ENCODE measurements at regions not wholly inside any gene's neighbourhood (a gene's known extent, or its start where the extent isn't known, plus 50 kb on each side); places are given as distances from the start of the nearest gene placed in this dataset.
"Not testable (repeated sequence)": the region's sequence is repeated elsewhere in the genome, so short reads cannot be mapped to it uniquely, and the experiment has no call there.

DNA sequence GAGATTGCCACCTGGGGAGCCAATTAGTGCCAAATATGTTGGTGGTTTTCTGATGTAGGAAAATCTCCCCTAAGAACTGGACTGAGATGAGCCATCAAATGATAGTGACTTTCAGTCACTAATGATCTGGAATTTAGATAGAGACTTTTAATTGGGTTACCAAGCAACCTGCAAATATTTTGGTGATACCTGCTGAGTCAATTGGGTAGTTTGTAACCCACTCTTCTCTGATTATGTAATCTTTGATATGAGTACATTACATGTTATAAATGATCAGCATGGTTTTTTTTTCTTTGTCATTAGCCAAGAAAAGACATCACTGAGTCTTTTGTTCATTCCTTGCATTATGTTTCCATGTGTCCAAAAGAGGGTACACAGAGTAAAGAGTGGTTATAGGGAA, 177.5 kb downstream of the SPDYE17 start:
- not testable (repeated sequence) for DNase-seq (ENCODE audit: extremely low spot score, insufficient read length, low read depth); FAIRE-seq

DNA sequence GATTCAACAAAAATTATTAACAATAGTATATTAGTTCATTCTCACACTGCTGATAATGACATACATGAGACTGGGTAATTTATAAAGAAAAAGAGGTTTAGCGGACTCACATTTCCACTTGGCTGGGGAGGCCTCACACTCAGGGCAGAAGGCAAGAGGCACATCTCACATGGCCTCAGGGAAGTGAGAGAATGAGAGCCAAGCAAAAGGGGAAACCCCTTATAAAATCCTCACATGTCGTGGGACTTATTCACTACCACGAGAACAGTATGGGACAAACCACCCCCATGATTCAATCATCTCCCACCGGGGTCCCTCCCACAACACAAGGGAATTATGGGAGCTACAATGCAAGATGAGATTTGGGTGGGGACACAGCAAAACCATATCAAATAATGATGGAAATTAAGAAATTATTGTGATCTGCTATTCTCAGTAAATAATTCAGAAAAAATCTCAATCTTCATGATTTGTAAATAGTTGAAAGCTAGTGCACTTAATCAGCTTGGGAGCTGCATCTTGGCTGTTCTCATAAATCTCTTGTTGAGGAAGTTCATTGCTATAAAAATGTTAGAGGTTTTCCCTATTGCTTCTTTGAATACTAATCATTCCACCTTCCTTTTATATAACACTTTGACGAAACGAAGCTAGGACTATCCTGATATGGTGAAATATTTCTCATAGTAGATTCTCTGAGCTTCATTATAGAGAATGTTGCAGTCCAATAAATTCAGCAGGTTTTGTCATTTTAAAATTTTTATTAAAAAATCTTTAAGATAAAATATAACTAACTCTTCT, 179.2 kb downstream of the SPDYE17 start:
- FAIRE-seq: not testable (repeated sequence)

DNA sequence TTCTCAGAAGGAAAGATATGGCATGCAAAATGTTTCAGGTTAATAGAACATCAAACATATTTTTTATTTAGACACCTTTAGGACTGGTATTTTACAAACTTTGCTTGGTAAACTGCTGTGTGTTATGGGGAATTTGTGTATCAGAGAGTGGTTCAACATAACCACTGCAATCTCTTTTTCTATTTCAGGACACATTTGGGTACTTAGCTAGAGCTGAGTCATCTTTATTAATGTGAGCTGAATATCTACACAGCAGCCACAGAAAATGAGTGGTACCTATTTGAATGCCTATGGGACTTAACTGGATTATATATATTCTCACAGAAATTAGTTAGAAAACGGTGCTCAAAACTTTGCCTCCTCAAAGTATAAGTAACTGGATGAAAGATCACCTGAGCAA, 179.8 kb downstream of the SPDYE17 start:
- not testable (repeated sequence) for DNase-seq (ENCODE audit: extremely low spot score, insufficient read length, low read depth); FAIRE-seq

More for the DNA sequence above, 179.2 kb downstream of the SPDYE17 start:
- DNase-seq (ENCODE audit: extremely low spot score, insufficient read length, low read depth): not testable (repeated sequence)

DNA sequence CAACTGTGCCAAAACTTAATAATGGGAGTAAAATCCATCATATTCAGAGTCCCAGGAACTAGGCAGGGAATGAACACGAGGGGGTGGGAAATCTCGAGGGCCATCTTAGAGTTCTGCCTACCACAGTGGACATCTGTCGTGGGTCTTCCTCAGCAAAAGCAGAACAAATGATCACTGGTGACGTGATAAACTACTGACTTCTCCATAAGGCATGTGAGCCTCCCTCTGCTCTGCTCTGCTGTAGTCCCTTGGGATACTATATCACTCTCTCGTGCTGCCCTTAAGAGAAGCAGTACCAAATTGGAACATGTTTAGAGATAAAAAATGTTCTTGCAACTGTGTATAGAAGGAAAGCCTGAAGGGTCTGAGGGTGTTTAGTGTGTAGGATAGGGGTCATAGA, 180.5 kb downstream of the SPDYE17 start:
- DNase-seq (ENCODE audit: extremely low spot score, insufficient read length, low read depth); FAIRE-seq: not testable (repeated sequence)

DNA sequence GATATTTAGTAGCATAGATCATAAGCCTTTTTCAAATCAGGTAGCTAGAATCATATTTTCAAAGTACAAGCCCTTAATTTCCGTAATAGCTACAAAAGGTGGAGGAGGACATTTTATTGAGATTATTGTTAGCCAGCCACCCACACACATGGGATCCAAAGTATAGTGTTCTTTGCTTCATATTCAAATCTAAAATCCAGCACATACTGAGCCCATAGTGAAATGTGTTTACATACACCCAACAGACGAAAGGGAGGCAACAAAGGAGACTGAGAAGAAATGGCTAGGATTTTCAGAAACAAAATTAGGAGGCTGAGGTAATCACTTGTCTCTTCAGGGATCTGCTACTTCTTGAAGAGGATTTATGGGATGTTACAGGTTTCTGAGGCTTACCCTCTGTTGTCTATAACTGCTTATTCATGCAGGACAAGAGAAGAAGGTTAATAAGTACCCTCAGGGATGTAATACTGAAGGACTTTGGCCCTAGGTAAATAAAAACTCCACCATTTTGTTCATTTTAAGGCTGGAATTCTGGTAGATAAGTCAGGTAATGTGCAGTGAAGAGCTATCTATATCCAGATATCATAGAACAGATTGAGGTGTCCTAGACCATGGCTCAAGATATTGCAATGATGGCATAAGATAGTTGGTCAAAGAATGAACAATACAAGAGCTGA, 182.1 kb downstream of the SPDYE17 start:
- not testable (repeated sequence) for FAIRE-seq; DNase-seq (ENCODE audit: extremely low spot score, insufficient read length, low read depth)

DNA sequence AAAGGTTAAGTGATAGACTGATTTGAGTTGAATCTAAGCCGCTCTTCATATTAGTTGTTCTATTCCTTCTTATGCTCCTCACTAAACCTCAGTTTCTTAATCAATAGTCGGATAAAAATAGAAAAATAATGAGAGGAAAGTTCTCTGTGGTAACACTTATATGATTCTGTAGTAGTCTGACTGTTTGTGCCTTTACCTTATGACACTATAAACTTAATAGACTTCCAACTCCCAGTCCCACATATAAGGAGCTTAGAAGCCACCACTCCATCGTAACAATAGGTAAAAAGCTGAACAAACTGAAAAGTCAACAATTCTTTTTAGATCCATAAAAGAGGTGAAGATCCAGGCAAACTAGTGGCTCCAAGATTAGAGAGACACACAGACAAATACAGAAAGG, 192.3 kb downstream of the SPDYE17 start:
- DNase-seq (ENCODE audit: extremely low spot score, insufficient read length, low read depth); FAIRE-seq: not testable (repeated sequence)

DNA sequence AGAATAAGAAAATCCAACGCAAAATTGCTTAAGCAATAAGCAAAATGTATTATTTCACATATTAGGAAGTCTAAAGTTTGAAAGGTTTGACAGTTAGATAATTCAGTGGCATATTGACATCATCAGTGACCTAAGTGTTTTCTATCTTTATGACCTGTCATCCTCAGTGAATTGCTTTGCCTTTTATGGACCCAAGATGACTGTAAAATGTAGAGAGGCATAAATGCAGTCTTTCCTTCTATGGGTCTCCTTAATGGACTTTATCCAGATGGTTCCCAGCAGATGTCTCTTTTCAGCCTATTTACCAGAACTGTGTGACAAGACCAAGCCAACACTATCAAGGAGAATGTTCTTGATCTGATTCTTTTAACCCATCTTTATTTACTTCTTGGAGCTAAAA, 192.9 kb downstream of the SPDYE17 start:
- not testable (repeated sequence) for FAIRE-seq

DNA sequence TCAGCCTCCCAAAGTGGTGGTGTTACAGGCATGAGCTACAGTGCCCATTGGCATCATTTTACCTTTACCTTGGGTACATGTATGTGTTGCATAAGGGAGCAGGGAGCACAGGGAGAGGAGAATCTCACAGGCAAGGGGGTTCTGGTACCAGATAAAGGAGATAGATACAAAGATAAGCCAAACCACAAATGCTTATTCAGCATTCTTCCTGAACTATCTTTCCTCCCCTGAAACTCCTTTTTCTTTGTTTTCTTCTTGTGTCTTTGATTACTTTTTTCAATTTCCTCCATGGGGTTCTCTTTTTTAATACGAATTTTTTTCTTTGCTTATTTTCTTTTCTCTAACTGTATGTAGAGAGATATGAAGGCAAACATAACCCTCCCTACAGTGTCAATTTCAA, 193.8 kb downstream of the SPDYE17 start:
- DNase-seq (ENCODE audit: extremely low spot score, insufficient read length, low read depth); FAIRE-seq: not testable (repeated sequence)

More for the DNA sequence above, 192.9 kb downstream of the SPDYE17 start:
- DNase-seq (ENCODE audit: extremely low spot score, insufficient read length, low read depth): not testable (repeated sequence)

DNA sequence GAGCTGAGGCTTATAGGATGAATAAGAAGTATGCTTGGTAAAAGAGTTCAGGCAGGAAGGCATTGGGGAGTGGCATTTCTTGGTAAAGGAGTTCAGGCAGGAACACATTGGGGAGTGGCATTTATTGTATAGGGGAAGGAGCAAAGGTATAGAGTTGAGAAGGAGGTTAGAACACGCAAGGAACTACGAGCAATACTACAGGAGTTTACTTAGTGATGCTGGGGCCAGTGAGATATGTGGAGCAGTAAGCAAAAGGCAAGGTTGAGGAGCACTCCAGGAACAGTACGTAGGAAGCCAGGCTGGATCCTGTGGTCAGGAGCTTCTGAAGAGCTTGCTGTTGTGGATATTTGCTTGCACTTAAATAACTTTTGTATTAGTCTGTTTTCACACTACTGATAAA, 202.2 kb upstream of the POMZP3 start:
- not testable (repeated sequence) for FAIRE-seq; DNase-seq (ENCODE audit: extremely low spot score, insufficient read length, low read depth)

DNA sequence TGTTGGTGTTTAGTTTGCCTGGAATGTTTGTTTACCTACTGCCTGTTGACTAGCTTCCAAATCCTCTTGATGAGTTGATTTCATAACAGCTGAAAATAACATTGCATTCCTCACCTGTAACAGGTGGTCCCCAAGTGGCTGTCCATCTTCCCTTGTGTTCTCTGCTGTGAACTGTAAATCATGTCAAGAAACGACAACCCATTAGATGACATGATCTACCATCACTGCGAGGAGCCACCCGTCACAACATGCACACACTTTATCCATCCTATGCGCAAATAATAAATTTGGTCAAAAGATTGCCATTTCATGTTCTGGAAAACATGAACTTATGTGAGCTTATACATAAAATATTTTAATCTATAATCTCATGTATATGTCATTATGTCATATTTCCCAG, 199.1 kb upstream of the POMZP3 start:
- not testable (repeated sequence) for DNase-seq (ENCODE audit: extremely low spot score, insufficient read length, low read depth); FAIRE-seq

DNA sequence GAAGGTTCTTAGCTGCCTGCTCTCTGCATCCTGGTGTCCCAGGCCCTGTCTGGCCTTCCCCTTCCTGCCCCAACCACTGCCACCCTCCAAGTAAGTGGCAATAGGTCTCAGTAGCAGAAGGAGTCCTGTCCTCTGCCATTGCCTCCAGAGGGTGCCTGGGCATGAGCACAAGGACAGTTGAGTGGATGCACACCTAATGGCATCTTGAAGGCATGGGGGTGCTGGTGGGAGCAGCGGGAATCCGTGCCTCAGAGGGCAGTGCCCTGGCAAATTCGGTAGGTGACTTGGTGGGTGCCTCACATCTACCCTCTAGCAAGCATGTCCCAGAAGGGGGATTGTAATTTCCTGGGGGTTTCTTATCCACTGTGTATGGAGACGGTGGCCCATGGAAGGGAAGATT, 182.8 kb upstream of the POMZP3 start:
- FAIRE-seq; DNase-seq (ENCODE audit: extremely low spot score, insufficient read length, low read depth): not testable (repeated sequence)

DNA sequence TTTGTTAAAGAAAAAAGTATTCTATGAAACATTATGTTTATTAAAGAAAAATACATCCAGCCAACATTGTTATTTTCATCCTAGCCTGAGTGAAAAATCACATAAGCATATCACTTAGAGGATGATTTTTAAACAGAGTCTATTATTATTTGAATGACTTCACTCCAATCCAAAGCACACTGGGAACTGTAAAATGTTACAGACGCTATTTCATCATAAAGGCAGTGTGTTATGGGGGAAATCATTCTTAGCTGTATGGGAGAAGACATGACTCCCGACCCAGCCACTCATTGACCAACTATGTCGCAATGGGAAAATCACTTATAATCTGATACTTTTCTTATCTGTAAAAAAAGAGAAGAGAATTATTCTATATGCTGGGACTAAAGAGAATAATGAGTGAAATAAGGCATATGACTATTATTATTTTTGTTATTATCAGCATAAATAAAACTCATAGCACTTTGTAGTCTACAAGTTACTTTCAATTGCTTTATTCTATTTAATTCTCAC, 180.6 kb upstream of the POMZP3 start:
- not testable (repeated sequence) for DNase-seq (ENCODE audit: extremely low spot score, insufficient read length, low read depth); FAIRE-seq

DNA sequence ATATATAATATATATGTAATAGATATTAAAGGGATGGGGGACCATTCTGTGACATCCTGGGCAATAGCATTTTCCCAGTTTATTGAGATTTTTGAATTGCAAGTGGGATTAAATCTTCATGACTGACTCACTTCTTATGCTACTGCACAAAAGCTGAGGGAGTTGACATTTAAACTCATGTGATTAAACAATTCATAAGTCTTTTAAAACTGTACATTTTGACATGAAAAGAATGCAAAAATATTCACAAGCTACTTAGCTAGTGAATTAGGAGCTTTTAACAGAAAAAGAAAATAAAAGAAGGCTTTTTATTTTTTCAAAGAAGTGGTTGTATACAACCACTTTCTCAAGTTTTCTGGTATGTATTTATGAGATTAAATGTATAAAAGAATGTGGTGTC, 179.4 kb upstream of the POMZP3 start:
- DNase-seq (ENCODE audit: extremely low spot score, insufficient read length, low read depth): not testable (repeated sequence)
- peak; percentile 44 for FAIRE-seq

DNA sequence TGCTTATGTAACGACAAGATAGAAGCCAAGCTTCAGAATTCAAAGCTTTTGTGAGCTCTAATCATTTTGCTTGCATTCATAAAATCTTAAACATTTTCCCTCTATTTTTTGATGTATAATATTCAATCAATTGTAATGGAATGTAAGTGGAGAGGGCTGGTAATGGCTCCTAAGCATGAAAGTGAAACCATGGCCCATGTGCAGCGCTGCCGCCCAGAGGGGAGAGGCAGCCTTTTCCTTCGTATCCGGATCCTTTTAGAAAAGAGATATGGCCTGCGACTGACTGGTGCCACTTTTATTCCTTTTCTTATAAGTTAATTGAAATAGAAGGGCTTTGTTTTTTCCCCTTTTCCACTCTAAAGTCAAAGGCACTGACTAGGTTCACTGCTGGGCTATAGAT, 178.9 kb upstream of the POMZP3 start:
- DNase-seq (ENCODE audit: extremely low spot score, insufficient read length, low read depth); FAIRE-seq: not testable (repeated sequence)

DNA sequence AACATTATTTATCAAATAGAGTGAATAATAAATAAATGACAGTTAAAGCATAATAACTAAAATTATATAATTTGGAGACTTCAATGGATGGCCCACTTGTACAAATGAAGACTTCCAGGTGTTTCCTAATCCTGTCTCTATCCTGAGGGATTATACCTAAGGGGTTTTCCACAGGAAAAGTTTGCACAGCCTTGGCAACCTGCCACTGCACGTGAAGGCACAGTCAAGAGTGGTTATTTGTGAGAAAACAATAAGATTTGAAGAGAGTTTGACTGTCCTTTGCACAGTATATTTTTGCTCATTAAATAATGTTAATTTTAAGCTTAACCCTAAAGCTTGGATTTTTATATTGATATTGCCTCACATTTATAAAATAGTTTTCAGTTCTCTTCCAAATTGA, 178.2 kb upstream of the POMZP3 start:
- DNase-seq (ENCODE audit: extremely low spot score, insufficient read length, low read depth); FAIRE-seq: not testable (repeated sequence)

DNA sequence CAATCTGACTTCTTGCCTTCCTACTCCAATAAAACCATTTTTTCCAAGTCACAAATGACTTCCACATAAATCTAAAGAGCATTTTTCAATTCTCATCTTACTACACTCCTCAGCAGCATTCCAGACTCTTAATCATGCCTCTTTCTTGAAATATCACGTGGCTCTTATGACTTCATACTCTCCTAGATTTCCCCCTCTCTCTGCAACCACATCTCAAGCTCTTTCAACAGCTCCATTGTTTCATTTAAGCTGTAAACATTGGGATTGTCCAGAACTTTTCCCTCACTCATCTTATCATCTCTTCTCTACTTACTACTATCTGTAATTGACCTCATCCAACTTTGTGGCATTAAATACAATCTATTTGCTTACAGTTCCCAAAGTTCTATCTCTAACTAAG, 170.6 kb upstream of the POMZP3 start:
- not testable (repeated sequence) for DNase-seq (ENCODE audit: extremely low spot score, insufficient read length, low read depth); FAIRE-seq

DNA sequence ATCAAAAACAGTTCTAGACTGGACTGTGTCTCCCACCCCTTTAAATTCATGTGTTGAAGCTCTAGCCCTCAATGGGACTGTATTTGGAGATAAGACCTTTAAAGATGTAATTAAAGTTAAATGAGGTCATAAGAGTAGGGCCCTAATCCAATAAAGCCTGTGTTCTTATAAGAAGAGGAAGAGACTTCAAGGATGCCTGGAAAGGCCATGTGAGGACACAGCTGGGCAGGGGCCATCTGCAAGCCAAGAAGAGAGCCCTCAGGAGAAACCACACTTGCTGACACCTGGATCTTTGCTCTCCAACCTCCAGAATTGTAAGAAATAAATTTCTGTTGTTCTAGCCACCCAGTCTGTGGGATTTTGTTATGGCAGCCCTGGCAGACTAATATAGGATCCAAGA, 153.6 kb upstream of the POMZP3 start:
- not testable (repeated sequence) for DNase-seq (ENCODE audit: extremely low spot score, insufficient read length, low read depth); FAIRE-seq

DNA sequence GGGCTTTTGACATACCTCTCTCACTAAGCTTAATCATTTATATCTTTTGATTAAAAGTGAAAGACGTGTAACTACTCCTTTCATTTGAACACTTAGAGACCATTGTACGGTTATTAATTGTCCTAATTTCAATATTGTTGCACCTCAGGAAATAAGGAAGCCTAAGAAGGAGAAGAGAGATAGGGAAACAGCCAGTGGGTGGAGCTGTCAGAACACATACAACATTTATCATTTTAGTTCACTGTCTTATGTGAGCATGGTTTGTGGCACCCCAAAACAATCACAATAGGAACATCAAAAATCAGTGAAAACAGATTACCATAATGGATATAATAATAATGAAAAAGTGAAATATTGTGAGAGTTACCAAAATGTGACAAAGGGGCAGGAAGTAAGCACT, 147.2 kb upstream of the POMZP3 start:
- not testable (repeated sequence) for FAIRE-seq; DNase-seq (ENCODE audit: extremely low spot score, insufficient read length, low read depth)

DNA sequence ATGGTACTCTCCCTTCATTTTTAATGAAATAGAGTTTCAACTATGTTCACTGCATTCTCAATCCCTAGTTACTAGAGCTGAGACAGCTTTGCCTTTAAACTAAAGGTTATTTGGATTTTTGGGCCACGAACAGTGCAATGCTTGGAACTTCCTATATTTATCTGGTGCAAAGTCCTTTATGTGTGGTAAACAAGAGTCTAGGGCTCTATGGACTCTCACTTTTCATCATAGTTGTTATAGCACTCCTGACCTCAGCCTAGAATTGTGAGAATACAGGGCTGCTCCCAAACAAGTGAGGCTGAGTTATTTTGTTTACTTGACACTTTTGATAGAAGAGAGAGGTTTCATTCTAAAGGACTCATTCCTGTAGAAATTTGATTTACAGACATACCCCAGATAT, 144.9 kb upstream of the POMZP3 start:
- not testable (repeated sequence) for FAIRE-seq

DNA sequence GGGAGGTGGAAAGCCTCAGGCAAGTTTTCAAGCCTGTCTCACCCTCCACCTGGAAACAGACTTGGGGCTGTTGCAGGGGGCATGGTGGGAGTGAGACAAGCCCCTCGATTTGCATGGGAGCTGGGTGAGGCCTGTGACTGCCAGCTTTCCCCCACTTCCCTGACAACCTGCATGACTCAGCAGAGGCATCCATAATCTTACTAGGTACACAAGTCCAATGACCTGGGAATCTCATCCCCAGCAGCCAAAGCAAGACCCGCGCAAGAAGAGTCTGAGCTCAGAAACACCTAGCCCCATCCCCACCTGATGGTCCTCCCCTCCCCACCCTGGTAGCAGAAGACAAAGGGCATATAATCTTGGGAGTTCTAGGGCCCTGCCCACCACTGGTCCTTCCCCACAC, 136.9 kb upstream of the POMZP3 start:
- not testable (repeated sequence) for FAIRE-seq; DNase-seq (ENCODE audit: extremely low spot score, insufficient read length, low read depth)

More for the DNA sequence above, 144.9 kb upstream of the POMZP3 start:
- not testable (repeated sequence) for DNase-seq (ENCODE audit: extremely low spot score, insufficient read length, low read depth)

Data from GM18507 (cell line).